HG02623 (cell line): ENCODE measurements at regions not wholly inside any gene's neighbourhood (a gene's known extent, or its start where the extent isn't known, plus 50 kb on each side); places are given as distances from the start of the nearest gene placed in this dataset.
"Not testable (repeated sequence)": the region's sequence is repeated elsewhere in the genome, so short reads cannot be mapped to it uniquely, and the experiment has no call there.

Source experiments
- ATAC-seq: cut with Tn5 transposase; IDR thresholded peaks from one replicate; pipeline ENCODE4 v1.9.1; 2021; ENCODE audit warnings: moderate library complexity; ENCODE audit not compliant: unreplicated experiment

DNA sequence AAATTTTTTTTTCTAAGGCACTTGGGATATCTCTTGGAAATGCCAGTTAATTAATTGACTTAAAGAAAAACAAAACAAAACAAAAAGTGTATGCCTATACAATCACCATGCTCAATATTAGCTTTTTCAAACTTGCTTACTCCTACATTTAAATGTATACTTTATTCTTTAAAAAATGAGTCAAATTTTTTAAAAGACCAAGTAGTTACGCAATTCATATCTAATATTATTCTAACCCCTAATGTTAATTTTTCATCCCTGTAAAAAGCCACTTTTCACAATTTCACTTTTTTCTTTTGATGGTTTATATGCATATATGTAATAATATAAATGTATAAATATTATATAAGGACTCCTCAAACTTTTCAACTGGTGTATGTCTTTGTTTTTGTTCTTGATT lies 211.2 kb downstream of the PRDM9 start:
- no peak for ATAC-seq

DNA sequence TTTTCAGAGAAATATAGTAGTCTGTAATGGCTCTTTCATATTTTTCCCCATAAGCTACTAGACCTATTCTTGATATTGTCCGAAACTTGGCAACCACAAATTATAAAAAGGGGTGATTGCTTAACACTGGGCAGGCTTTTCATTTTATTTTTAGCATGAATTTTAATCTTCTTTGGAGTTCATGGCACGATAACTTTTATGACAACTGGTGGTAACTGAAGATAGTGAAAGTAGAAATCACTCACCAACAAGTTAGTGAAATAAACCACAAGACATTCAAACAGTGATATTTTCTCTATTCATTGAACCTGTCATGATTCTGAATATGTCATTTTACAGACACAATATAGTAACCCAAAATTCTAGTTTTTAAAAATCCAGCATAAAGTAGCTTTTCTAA lies 213.9 kb downstream of the PRDM9 start:
- peak; percentile 51 for ATAC-seq

DNA sequence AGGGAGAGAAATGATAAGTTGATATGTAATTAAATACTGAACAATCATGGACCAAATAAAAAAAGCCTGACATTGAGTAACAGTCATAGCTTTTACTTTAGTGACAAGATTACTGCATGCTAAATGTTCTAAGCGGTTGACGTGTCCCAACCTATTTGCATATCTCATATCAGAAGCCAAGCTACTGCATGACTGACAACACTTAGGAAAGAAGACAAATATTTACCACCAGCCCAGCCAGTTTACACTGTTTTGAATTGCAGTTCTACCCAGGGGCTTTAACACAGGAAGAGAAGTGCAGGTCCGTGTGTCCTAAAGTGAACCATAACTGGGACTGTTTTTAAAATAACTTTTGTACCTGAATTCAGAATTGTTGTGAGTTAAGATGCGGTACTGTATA lies 219.9 kb downstream of the PRDM9 start:
- ATAC-seq: no peak

DNA sequence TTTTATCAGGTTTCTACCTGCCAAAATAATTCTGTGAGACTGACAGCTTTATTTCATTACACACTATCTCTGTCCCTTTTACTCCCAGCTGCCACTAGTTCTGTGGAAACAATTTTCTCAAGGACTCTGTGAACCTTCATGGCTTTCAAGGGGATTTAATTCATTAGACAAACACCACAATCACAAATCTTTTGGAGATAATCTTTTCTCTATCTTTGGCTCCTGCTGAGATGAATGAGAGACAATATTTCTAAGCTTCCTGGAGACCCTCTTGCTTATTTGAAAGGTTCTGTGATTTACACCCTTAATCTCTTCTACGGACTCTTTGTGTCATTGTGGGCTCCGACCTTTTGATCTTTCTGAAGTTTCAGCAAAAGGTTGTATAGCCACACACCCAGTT lies 222.6 kb downstream of the PRDM9 start:
- no peak for ATAC-seq

DNA sequence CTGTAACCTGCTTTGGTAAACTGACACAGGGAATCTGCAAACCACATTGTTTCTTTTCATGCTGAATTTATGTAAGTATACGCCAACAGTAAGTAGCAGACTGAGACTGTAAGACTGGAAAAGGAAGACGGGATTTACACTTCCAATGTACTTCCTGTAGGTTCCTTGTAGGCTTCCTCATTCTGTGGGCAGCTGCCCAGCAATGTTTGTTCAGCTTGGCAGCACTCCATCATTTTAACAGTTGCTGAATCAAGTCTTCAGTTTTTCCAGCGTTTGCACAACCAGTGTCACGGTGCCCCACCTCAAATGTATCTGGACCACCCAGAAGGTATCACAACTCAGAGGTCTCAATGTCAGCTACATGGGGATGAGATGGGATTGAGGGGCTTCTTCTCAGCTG lies 232.6 kb downstream of the PRDM9 start:
- no peak for ATAC-seq

DNA sequence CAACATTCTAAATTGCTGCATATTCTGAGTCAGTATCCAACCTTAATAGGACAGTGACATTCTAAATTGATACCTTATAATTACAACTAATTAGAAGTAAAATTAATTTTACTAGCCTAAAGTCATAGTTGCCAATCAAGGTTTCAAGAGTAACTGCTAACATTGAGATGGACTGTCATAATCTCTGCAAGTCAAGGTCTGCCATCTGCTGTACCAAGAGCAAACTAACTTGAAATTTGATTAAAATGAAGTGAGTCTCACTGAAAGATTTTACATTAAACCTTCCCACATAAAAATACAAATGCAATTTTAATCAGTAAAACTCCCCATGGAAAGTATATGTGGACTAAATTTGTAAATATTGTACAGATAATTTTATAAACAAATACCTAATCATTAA lies 235.3 kb downstream of the PRDM9 start:
- no peak for ATAC-seq

DNA sequence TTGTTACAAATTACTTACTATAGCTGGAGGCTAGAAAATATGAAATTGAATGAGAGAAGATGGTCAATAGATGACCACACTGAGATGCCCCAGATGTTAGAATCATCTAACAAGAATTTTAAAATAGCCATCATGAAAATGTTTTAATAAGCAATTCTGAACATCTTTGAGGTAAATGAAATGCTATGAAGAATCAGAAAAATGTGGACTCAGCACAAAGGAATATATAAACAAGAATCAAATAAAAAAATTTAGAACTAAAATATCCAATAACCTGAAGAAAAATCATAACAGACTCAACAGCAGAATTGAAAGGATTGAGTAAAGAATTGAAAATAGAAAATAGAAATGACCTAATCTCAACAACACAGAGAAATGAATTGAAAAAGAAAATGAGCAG lies 248.5 kb downstream of the PRDM9 start:
- no peak for ATAC-seq

DNA sequence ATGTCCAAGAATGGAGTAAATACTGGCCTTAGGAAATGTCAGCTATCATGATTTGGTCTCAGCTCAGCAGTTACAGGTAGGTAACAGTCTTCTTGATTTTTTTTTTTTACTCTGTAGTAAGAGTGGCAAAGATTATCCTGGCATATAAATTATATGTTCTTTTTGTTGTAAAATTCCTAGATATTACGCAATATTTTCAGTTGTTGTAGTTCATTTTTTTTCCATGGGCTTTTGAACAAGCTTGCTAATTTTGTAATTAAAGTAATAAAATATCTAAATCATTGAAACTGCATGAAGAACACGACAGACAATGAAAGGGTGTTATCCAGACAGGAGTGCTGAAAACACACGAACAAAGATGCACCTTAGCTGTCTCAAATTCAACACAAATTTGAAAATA lies 249.4 kb downstream of the PRDM9 start:
- ATAC-seq: no peak

DNA sequence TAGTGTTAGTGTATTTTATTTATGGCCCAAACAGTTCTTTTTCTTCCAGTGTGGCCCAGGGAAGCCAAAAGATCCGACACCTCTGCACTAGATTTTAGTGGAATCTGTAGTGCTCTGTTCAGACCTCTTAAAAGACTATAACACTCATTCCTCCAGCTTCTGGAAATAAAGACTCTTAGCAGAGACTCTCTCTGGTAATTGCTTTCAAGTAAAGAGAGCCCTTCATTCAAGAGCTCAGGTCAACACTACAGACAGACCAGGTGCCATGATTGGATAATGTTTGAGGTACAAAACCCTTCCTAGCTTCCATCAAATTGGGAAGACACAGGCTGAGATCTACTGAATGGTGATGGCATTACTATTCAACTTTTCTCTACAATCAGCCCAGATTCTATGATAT lies 255.8 kb downstream of the PRDM9 start:
- no peak for ATAC-seq

DNA sequence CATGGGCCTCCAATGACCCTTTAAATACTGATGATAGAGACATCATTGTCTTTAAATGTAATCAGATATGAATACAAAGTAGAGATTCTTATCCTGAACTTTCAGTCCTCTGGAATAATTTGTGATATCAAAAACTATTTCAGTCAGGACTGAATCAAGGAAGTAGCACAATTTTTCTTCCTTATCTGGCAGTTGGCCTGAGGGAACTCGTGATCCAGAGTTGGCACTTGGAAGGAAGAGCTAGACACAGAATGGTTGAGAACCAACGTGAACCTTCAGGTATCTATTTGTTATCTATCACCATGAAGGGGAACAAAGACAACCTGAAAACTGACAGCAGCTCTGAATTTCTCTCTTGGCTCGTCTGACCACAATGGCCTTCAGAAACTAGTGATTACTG lies 269.3 kb downstream of the PRDM9 start:
- no peak for ATAC-seq

DNA sequence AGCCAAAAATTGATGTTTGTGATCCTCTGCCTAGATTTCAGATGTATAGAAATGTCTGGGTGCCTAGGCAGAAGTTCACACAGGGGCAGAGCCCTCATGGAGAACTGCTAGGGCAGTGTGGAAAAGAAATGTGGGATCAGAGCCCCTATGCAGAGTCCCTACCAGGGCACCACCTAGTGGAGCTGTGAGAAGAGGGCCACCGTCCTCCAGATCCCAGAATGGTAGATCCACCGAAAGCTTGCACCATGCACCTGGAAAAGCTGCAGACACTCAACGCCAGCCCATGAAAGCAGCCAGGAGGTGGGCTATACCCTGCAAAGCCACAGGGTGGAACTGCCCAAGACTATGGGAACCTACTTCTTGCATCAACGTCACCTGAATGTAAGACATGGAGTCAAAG lies 292.9 kb downstream of the PRDM9 start:
- ATAC-seq: not testable (repeated sequence)

DNA sequence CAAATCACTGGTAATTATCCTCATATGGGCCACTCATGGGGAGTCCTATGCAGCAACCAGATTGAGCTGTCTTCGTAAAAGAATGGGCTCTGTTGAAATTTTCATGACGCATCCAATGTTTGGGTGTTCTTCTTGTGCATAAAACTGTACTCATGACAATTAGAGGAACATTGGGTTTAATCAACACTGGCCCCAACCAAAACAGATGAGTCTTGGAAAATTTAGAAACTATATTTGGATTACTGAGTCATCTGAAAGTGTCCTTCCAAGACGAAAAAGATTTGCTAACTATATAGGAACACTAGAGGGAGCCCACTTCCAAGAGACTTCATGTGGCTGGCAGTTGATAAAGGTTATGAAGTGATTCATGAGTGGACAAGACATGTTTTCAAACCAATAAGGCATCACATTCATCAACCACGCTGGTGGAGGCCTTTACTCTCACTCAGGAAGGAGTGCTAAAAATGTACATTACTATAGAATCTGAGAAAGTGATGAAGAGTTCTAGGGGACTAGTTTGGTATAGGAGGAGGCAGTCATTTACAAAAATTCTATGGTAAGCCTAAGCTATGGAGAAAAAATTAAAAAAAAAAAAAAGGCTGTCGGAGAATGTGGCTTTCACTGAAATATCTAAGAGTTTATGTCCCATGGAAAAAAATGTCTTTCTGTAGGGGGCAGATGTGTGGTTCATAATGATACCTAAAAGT lies 313.5 kb downstream of the PRDM9 start:
- no peak for ATAC-seq

DNA sequence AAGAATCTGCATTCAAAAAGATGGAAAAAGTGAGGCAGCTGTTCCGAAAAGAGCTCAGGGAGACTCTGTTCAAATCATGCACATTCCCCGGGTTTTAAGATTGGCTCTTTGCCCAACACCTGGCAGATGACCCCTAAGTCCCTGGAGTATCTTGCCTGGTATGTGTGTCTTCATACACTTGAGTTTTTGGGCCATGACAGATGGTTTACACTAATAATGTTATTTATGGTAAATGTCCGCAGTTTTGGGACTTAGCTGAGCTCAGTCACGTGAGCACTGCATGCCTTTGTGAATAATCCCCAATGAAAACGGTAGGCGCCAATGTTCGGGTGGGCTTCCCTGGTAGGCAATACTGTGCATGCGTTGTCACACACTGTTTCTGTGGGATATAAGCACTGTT lies 316.1 kb downstream of the PRDM9 start:
- ATAC-seq: no peak

DNA sequence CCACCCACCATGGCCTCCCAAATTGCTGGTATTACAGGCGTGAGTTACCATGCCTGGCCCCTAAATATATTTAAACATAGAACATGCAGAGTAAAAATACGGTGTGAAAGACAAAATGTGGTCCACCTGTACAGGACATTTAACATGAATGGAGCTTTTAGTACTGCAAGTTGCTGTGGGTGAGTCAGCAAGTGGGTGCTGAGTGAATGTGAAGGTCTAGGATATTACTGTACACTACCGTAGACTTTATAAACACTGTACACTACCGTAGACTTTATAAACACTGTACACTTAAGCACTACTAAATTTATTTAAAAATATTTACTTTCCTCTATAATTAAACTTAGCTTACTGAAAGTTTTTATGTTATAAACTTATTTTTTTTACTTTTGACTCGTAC lies 317.8 kb downstream of the PRDM9 start:
- no peak for ATAC-seq

DNA sequence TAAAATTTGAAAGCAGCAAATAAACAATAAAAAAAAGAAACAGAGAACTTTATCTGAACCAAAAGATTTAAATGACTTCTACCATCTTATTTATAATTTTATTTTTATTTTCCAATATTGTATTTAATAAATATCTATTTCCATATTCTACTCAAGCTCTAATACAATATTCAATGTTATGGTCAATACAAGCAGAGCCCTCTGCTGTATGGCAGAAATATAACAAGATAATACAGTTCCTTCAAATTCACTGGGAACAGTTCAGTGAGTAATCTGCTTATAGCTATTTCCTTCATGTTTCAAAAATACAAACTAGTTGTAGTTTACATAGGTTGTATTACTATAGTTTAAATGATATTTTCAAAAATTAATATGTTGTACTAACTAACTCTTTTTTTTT lies 332.7 kb downstream of the PRDM9 start:
- ATAC-seq: no peak

DNA sequence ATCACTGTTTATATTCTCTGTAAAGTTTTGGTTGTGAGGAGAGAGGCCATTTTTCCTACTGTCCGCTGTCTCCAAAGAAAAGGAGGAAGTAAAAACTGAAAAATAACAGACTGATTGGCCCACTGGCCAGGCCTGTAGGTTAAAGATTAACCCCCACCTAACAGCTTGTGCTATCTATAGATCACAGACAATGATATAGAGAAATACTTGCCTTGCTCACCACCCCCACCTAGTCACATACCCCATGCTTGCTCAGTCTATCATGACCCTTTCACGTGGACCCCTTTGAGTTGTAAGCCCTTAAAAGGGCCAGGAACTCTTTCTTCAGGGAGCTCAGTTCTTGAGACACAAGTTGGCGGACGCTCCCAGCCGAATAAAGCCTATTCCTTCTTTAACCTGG lies 357.4 kb downstream of the PRDM9 start:
- ATAC-seq: no peak

DNA sequence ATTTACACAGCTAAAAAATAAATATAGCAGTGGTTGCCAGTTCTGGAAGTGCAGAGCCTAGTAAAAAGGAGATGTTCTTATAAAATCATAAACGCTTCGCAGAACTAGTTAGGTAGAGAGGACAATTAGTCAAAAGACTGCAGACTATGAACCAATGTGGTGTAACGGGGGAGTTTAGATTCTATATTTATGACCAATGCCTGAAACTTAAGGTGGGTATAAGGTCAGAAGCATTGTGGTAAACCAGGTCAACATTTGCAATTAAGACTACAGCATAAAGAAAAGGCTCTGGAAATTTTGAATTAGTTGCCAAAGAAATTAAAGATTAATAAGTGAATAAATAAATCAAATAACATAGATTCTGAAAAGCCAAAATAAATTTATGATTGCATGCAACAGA lies 370.4 kb downstream of the PRDM9 start:
- no peak for ATAC-seq

DNA sequence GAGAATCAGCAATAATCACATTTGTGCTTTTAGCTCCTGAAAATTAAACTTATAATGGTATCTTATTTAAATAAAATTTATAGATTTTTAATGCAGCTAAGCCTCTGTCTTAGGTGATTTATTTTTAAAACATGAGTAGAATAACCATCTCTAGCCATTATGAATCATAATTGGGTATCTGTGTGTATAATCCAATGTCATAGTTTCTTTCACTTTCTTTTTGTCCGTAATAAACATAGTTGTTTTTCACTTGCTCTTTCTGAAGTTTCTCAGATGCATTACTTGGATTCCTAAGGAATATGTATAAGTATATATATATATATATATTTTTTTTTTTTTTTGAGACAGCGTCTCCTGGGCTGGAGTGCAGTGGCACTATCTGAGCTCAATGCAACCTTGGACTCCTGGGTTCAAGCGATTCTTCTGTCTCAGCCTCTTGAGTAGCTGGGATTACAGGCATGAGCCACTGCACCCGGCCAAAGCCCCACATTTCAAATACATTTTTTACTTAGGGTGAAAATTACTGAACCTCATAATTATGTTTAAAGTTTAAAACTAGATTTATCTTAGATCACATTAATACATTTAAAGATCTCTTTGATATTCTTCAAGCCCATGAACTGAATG lies 377.1 kb downstream of the PRDM9 start:
- ATAC-seq: no peak

DNA sequence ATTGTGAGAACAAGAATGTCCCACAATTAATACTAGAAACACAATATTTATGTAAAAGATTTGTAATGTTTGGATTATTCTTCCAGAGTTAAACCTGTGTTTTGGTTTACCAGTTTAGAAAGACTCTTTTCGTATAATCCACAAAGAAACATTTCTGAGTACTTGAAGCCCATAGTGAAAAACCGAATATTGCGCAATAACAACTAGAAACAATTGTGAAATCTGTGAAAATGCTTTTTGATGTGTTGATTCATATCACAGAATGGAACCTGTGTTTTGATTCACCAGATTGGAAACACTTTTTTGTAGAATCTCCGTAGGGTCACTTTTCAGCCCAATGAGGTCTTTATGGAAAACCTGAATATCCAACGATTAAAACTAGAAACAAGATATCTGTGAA lies 386.2 kb downstream of the PRDM9 start:
- no peak for ATAC-seq

DNA sequence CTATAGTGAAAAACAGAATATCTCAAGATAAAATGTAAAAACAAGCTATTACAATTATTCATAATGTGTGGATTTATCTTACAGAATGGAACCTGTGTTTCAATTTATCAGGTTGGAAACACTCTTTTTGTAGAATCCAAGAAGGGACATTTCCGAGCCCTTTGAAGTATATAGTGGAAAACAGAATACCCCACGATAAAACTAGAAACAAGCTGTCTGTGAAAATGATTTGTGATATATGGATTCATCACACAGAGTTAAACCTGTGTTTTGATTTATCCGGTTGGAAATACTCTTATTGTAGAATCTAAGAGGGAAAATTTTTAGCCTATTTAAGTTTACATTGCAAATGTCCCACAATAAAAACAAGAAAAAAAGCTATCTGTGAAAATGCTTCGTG lies 388.2 kb downstream of the PRDM9 start:
- ATAC-seq: no peak

DNA sequence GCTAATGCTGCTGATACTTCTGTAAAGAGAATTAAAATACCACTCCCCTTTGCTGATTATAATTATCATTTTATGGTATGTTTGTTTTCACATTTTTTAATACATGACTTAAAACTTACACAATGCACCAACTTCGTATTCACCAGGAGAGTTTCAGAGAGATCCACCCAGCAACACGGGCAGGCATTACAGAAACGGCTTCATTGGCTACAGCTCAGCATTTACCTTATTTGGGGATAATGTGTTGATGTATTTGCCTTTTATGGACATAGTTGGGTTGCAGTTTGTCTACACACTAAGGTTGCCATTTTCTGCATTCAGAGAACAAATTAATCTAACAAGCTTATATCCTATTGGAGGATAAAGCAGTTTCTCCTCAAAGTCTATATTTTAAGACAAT lies 423.6 kb downstream of the PRDM9 start:
- no peak for ATAC-seq

DNA sequence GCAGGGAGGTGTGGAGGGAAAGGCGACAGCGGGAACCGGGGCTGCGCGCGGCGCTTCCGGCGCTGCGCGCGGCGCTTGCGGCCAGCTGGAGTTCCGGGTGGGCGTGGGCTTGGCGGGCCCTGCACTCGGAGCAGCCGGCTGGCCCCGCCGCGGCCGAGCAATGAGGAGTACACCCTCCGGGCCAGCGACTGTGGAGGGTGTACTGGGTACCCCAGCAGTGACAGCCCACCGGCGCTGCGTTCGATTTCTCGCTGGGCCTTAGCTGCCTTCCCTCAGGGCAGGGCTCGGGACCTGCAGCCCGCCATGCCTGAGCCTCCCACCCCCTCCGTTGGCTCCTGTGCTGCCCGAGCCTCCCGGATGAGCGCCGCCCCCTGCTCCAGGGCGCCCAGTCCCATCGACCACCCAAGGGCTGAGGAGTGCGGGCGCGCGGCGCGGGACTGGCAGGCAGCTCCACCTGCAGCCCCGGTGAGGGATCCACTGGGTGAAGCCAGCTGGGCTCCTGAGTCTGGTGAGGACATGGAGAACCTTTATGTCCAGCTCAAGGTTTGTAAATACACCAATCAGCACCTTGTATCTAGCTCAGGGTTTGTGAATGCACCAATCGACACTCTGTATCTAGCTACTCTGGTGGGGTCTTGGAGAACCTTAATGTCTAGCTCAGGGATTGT lies 444.0 kb downstream of the PRDM9 start:
- peak; percentile 96 for ATAC-seq

DNA sequence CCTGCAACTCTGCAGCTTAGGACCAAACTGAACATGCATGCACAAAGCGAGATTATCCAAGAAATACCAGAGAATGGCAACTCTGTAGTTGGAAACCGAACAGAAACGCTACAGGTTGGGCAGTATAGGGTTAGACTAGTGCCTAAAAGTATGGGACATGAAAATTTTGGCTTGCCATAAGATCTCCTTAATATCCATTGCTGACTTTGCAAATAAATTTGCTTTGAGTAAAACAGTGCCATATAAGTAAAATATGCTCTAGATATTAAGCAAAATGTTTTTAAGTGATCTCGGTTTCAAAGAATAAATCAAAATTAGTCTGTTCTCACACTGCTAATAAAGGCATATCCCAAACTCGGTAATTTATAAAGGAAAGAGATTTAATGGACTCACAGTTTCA lies 456.0 kb downstream of the PRDM9 start:
- ATAC-seq: no peak
